A549 (cell line): ENCODE measurements at regions not wholly inside any gene's neighbourhood (a gene's known extent, or its start where the extent isn't known, plus 50 kb on each side); places are given as distances from the start of the nearest gene placed in this dataset.

Experiments
- ATAC-seq, 2 experiments: fragments of 200-7000 bp in 1 of 2; fragments of >200 bp in 1 of 2; cut with Nextera tagmentation in 1 of 2; cut with Tn5 transposase in 1 of 2; 3 replicates each; pipeline versions ENCODE4 v1.8.0 to v1.9.1; 2018 to 2020; ENCODE audit warnings: mild to moderate bottlenecking in 1 of 2, moderate library complexity in 1 of 2
- CTCF ChIA-PET: fragments of 300-600 bp; sonication (Branson Sonifier 250); formaldehyde crosslinking; extraction: SDS; loops from one replicate; lab custom pipeline; 2021; ENCODE audit warnings: antibody characterized with exemption, inconsistent platforms; lab: Yijun Ruan, JAX
- POLR2A ChIA-PET: fragments of 350-600 bp; formaldehyde crosslinking; extraction: SDS; loops from one replicate; lab custom pipeline; 2021; ENCODE audit warnings: antibody characterized with exemption, inconsistent platforms; lab: Yijun Ruan, JAX
- DNase-seq, 2 experiments: peaks; one replicate each; pipeline versions ENCODE4 v3.0.0 to v3.0.0-alpha.2; 2011 to 2016; ENCODE audit warnings: low read depth in 1 of 2, low spot score in 1 of 2
- FAIRE-seq: peaks from 2 replicates; lab custom pipeline; 2011; peaks lifted over from hg19 to GRCh38; lab: Jason Lieb, UNC
- H3K27ac ChIP-seq, 2 experiments: fragments of >200 bp; sonication (Bioruptor Twin); formaldehyde crosslinking; 3 replicates each; pipeline ENCODE4 v1.5.1; 2016 to 2017
- H3K4me1 ChIP-seq: fragments of >200 bp; sonication (Bioruptor Twin); formaldehyde crosslinking; 3 replicates; pipeline ENCODE4 v1.6.1; 2016
- H3K4me2 ChIP-seq: fragments of >200 bp; sonication (Bioruptor Twin); formaldehyde crosslinking; 3 replicates; pipeline ENCODE4 v1.6.1; 2016
- H3K4me3 ChIP-seq: fragments of >200 bp; sonication (Bioruptor Twin); formaldehyde crosslinking; 3 replicates; pipeline ENCODE4 v1.5.1; 2016
- H3K9me3 ChIP-seq: fragments of >200 bp; sonication (Bioruptor Twin); formaldehyde crosslinking; 3 replicates; pipeline ENCODE4 v1.6.1; 2016
- ATOH8 ChIP-seq: fragments of 250-450 bp; sonication (Bioruptor Pico); IDR thresholded peaks from 2 replicates; pipeline ENCODE4 v1.5.0; 2020; ENCODE audit warnings: low read depth, mild to moderate bottlenecking, moderate library complexity
- BHLHE40 ChIP-seq: IDR thresholded peaks from 2 replicates; pipeline ENCODE4 v1.6.1; 2012; ENCODE audit warnings: low read depth, low read length, inconsistent platforms
- CBX2 ChIP-seq: fragments of 200-600 bp; sonication (generic); IDR thresholded peaks from 2 replicates; pipeline ENCODE4 v1.6.1; 2016; ENCODE audit warnings: low read depth, mild to moderate bottlenecking, borderline replicate concordance
- CHD2 ChIP-seq: fragments of 150-350 bp; IDR thresholded peaks from 2 replicates; pipeline ENCODE4 v1.6.1; 2014; ENCODE audit warnings: low read length; ENCODE audit not compliant: partially characterized antibody
- CHD4 ChIP-seq: fragments of 200-600 bp; sonication (generic); IDR thresholded peaks from 2 replicates; pipeline ENCODE4 v1.6.1; 2016; ENCODE audit warnings: antibody characterized with exemption, mild to moderate bottlenecking, borderline replicate concordance
- E2F6 ChIP-seq: IDR thresholded peaks from 2 replicates; pipeline ENCODE4 v1.6.1; 2012; ENCODE audit warnings: low read depth, borderline replicate concordance
- EHF ChIP-seq: fragments of 250-450 bp; sonication (Bioruptor Pico); IDR thresholded peaks from 2 replicates; pipeline ENCODE4 v1.5.0; 2020; ENCODE audit warnings: mild to moderate bottlenecking
- ELK1 ChIP-seq: fragments of 150-350 bp; IDR thresholded peaks from 2 replicates; pipeline ENCODE4 v1.6.1; 2014; ENCODE audit warnings: low read depth, mild to moderate bottlenecking, low read length
- ESRRA ChIP-seq: fragments of 150-350 bp; IDR thresholded peaks from 2 replicates; pipeline ENCODE4 v1.6.1; 2014; ENCODE audit warnings: mild to moderate bottlenecking, low read length, borderline replicate concordance
- FOSB ChIP-seq: fragments of 250-450 bp; sonication (Bioruptor Pico); IDR thresholded peaks from 2 replicates; pipeline ENCODE4 v1.5.0; 2020; ENCODE audit warnings: mild to moderate bottlenecking, moderate library complexity
- FOSL2 ChIP-seq, 2 experiments: fragments of 450-650 bp in 1 of 2; fragments of >200 bp in 1 of 2; sonication (Bioruptor Twin) in 1 of 2; formaldehyde crosslinking; IDR thresholded peaks; 2 replicates each; pipeline versions ENCODE4 v1.5.0 to v1.6.1; 2016 to 2020; ENCODE audit warnings: mild to moderate bottlenecking in 1 of 2, moderate library complexity in 1 of 2
- GATA3 ChIP-seq: IDR thresholded peaks from 2 replicates; pipeline ENCODE4 v1.6.1; 2012; ENCODE audit warnings: borderline replicate concordance
- HMGXB4 ChIP-seq: fragments of 250-450 bp; sonication (Bioruptor Pico); IDR thresholded peaks from 2 replicates; pipeline ENCODE4 v1.5.0; 2021; ENCODE audit warnings: mild to moderate bottlenecking, moderate library complexity, borderline replicate concordance
- HOXB13 ChIP-seq: fragments of 250-450 bp; sonication (Bioruptor Pico); IDR thresholded peaks from 2 replicates; pipeline ENCODE4 v1.5.0; 2020; ENCODE audit warnings: low read depth, mild to moderate bottlenecking, moderate library complexity
- KDM1A ChIP-seq: fragments of 200-600 bp; sonication (generic); IDR thresholded peaks from 2 replicates; pipeline ENCODE4 v1.6.1; 2016; ENCODE audit warnings: low read depth, mild to moderate bottlenecking
- KDM5A ChIP-seq: fragments of 200-600 bp; sonication (generic); IDR thresholded peaks from 2 replicates; pipeline ENCODE4 v1.6.1; 2016; ENCODE audit warnings: antibody characterized with exemption, mild to moderate bottlenecking
- MAFK ChIP-seq: fragments of 450-650 bp; IDR thresholded peaks from 2 replicates; pipeline ENCODE4 v1.6.1; 2014; ENCODE audit not compliant: partially characterized antibody
- MAX ChIP-seq: IDR thresholded peaks from 2 replicates; pipeline ENCODE4 v1.6.1; 2012
- NFE2L2 ChIP-seq: fragments of 150-350 bp; conservative IDR thresholded peaks from 2 replicates; pipeline ENCODE4 v1.6.1; 2014; ENCODE audit warnings: low read length
- PBX3 ChIP-seq: IDR thresholded peaks from 2 replicates; pipeline ENCODE4 v1.6.1; 2012
- POLR2A ChIP-seq: IDR thresholded peaks from 2 replicates; pipeline ENCODE4 v1.6.1; 2012; ENCODE audit warnings: mild to moderate bottlenecking, low read length
- RCOR1 ChIP-seq: fragments of 150-350 bp; IDR thresholded peaks from 2 replicates; pipeline ENCODE4 v1.6.1; 2014; ENCODE audit warnings: antibody characterized with exemption, low read length, low read depth
- RNF2 ChIP-seq: fragments of 200-600 bp; sonication (generic); IDR thresholded peaks from 2 replicates; pipeline ENCODE4 v1.6.1; 2016; ENCODE audit warnings: low read depth, mild to moderate bottlenecking, antibody characterized with exemption, moderate library complexity, borderline replicate concordance
- SMC3 ChIP-seq: fragments of >200 bp; sonication (Bioruptor Twin); formaldehyde crosslinking; IDR thresholded peaks from 3 replicates; pipeline ENCODE4 v1.6.1; 2018; ENCODE audit warnings: inconsistent platforms
- USF2 ChIP-seq: fragments of 450-650 bp; IDR thresholded peaks from 2 replicates; pipeline ENCODE4 v1.6.1; 2014; ENCODE audit warnings: antibody characterized with exemption
- ZFP36 ChIP-seq: fragments of 450-650 bp; IDR thresholded peaks from 2 replicates; pipeline ENCODE4 v1.6.1; 2014; ENCODE audit warnings: borderline replicate concordance; ENCODE audit not compliant: partially characterized antibody
- WGBS: methylation state at CpG from one replicate; pipeline ENCODE4 v1.1.6; 2017; ENCODE audit errors: missing lambda C conversion rate; 5-methylcytosine and 5-hydroxymethylcytosine counted together

GRCh38 chr7:69510114-69510513 lies 88.2 kb upstream of the AUTS2 start:
- no peaks in the 10 kb centered on the region for H3K9me3 ChIP-seq
- CTCF ChIA-PET = no interaction called here
- DNase-seq = no peak
- WGBS = 57% methylated on average over 4 of the region's 4 CpGs
- no peak for ATAC-seq
- no peak for TF ChIP-seq FOSB (CRISPR knock-in tag)
- no peak for TF ChIP-seq EHF
- TF ChIP-seq E2F6 = no peak
- no peak for TF ChIP-seq CBX2
- TF ChIP-seq, all 56 proteins: peak for 0
- H3K4me3 ChIP-seq = no peak overlapping the region
- no peak for FAIRE-seq
- H3K27ac ChIP-seq = no peak overlapping the region
- H3K4me1 ChIP-seq = no peaks in the 10 kb centered on the region
- H3K4me2 ChIP-seq = no peak overlapping the region
- POLR2A ChIA-PET = no interaction called here

GRCh38 chr7:69515495-69516212 lies 82.6 kb upstream of the AUTS2 start:
- H3K9me3 ChIP-seq = no peaks in the 10 kb centered on the region
- H3K4me2 ChIP-seq = no peak overlapping the region
- ATAC-seq = no peak
- no peak for FAIRE-seq
- CTCF ChIA-PET = no interaction called here
- no peak overlapping the region for H3K4me3 ChIP-seq
- no peak overlapping the region for H3K27ac ChIP-seq
- DNase-seq = no peak
- no peaks in the 10 kb centered on the region for H3K4me1 ChIP-seq
- TF ChIP-seq ESRRA (no peak), MAFK (no peak), MAX (no peak), BHLHE40 (no peak), ZFP36 (no peak), ATOH8 (CRISPR knock-in tag) (no peak)
- POLR2A ChIA-PET = no interaction called here
- WGBS = 49% methylated on average over 6 of the region's 6 CpGs

- no peak overlapping the region for H3K4me3 ChIP-seq
- CTCF ChIA-PET = no interaction called here
- 50% methylated on average over 9 of the region's 9 CpGs for WGBS
- H3K4me2 ChIP-seq = no peak overlapping the region
- FAIRE-seq = no peak
- no peak overlapping the region for H3K27ac ChIP-seq
- H3K4me1 ChIP-seq = no peaks in the 10 kb centered on the region
- ATAC-seq = no peak
- DNase-seq = no peak
- POLR2A ChIA-PET = no interaction called here
- H3K9me3 ChIP-seq = no peaks in the 10 kb centered on the region
- TF ChIP-seq POLR2A (no peak), CHD2 (no peak), KDM5A (no peak), RCOR1 (no peak), KDM1A (no peak), USF2 (no peak), FOSL2 (IDR thresholded peaks at IDR 0.05) (no peak), FOSL2 (CRISPR knock-in tag; IDR thresholded peaks at IDR 0.05) (no peak), NFE2L2 (no peak), SMC3 (no peak), HMGXB4 (CRISPR knock-in tag) (no peak), RNF2 (no peak), CHD4 (no peak), PBX3 (no peak), GATA3 (no peak), ELK1 (no peak), HOXB13 (no peak), E2F6 (no peak), ZFP36 (no peak)
Observed at GRCh38 chr7:69516238-69516820, 81.9 kb upstream of the AUTS2 start.
